HK-2 (cell line): ENCODE measurements at regions not wholly inside any gene's neighbourhood (a gene's known extent, or its start where the extent isn't known, plus 50 kb on each side); places are given as distances from the start of the nearest gene placed in this dataset.
A peak's percentile ranks its signal among the peaks of the same experiment; 100 is the strongest.
"Not testable (repeated sequence)": the region's sequence is repeated elsewhere in the genome, so short reads cannot be mapped to it uniquely, and the experiment has no call there.

Experiments used
- DNase-seq: peaks from one replicate; pipeline ENCODE4 v3.0.0-alpha.2; 2018; ENCODE audit not compliant: unreplicated experiment

DNA sequence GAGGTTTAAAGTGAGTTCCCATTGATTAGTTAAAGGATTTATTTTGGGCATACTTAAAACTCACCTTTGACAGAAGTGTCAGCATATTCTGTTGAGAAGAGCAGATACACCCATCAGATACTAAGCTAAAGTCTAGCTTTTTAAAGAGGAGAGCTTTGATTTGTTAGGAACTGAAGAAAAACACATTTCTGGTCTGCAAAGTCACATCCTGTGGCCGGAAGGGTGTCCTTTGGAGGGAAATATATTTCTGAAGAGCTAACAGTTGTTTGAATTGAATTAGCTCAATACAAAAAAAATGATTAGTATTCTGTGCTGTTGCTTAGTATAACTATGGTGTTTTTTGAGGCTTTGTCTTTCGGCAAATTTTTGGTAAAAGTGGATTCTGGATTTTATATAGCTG, 302.7 kb downstream of the RFPL4B start:
- no peak for DNase-seq

DNA sequence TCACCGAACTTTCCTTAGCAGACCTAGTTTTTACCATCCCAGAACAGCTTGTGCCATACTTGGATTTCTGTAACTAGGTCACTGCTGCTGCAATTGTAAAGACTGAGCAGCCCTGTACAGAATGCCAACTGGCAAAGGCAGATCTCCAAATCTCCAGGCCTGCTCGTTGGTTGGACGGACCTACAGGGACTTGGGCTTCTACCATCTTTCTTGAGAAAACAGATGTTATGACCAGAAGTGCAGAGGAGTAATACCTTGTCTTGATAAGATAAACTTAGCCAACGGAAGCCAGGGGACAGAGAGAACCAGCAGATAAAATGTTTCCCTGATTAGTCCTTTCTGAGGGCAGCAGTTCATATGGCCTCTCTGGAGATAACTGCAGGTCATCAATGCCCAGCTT, 304.1 kb downstream of the RFPL4B start:
- DNase-seq = no peak

DNA sequence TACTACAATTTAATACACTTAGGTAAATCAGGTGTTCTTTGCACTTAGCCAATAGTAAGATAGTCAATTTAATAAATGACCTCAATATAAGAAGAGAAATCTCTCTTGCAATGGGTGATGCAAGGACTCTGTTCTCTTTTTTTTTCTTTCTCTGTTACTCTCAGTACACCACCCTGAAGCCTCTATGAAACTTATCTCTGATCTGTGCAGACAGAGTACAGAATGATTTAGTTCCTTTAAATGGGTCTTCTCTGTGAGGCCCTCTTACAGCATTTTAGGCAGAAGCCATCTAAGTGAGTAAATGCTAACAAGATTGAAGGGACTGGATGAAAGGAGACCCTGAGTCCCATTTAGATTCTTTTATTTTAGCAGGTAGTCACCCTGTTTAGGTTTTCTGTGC, 312.8 kb downstream of the RFPL4B start:
- no peak for DNase-seq

DNA sequence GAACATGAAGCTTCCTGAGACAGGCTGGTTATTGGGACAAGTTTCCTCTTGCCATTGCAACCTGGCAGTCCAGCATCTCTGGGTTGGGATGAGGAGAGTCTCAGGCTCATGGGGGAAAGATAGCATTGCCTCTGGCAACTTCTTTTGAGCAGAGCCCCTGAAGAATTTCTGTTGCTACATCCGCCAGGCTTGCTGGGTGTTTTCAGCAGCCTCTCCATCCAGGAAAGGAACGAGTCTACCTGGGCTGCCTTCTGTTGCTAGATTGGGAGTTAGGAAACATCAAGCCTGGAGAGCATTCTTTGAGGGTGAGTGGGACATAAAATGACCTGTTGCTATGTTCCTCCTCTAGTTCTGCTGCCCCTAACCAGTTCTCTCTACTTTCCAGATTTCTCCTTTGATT, 313.5 kb downstream of the RFPL4B start:
- DNase-seq = no peak

DNA sequence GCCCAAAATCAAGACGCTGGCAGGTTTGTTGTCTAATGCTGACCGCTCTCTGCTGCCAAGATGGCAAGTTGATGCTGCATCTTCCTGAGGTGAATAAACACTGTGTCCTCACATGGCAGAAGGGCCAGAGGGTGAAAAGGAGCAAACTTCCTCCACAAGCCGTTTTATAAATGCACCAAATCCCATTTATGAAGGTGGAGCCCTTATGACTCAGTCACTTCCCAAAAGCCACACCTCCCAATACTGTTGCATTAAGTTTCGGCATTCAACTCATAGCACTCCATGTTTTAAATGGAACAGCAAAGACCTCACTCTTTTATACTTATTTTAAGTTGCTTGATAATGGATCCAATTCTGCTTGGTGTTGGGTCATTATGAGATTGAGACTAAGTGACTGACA, 316.6 kb downstream of the RFPL4B start:
- no peak for DNase-seq

DNA sequence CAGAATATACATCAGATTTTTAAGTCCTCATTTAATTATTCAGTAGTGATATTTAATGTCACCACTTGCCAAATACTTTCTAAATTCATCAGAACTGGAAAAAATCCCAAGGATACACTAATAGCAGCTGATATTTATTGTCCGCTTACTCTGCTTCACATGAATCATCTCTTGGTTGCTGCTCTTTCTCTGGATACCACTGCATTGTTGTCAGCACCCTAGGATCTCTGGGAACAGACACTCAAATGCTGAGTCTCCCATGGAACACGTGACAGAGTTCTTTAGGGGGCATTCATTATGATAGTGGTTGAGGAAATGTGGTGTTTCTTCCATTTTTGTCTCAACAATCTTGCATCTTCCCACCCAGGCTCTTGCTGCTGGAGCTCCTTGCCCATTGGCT, 318.0 kb downstream of the RFPL4B start:
- no peak for DNase-seq

DNA sequence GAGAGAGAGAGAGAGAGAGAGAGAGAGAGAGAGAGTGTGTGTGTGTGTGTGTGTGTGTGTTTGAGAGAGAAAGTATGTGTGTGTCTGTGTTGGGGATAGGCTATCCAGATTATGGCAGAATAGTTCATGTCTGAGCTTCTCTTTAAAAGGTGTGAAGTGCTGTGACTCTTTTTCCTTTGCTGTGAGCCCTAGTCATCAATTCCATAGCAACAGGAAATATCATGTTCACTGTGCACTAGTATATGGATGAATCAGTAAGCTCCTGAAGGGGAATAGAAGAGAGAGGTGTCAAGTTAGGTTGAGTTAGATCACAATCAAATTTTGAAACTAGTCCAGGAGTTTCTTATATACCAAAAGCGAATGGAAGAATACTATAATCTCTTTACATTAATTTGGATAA, 318.7 kb downstream of the RFPL4B start:
- no peak for DNase-seq

DNA sequence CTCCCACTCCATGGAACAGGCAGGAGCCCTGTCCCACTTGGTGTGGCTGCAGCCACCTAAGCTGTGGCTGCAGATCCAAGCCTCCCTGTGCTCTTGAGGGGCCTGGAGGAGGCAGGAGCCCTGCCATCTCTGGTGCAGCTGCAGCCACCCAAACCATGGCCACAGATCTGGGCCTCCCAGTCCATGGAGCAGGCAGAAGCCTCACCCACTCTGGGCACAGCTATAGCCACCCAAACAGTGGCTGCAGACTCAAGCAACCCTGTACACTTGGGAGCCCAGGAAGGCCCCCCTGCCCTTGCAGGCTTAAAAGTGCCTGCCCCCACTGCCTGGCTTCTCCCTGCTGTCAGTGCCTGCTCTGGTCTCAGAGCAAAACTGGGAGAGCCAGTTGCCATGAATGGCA, 320.3 kb downstream of the RFPL4B start:
- no peak for DNase-seq

DNA sequence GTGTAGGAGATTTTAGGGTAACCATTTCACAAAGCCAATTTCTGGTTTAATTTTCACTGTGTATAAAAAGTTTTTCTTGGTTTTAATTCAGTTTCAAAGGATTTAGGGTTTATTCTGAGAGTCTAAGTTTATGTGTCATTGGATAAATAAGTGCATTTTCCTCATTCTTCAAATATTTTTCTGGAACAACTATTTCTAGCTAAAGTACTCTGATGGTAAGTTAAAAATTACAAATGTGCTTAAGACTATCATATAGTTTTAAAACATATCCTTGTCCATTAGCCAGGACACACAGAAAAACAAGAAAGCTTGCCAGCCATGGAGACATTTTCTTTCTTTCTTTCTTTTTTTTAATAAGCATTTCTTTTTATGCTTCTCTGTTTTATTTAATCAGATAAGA, 333.0 kb downstream of the RFPL4B start:
- DNase-seq = no peak

DNA sequence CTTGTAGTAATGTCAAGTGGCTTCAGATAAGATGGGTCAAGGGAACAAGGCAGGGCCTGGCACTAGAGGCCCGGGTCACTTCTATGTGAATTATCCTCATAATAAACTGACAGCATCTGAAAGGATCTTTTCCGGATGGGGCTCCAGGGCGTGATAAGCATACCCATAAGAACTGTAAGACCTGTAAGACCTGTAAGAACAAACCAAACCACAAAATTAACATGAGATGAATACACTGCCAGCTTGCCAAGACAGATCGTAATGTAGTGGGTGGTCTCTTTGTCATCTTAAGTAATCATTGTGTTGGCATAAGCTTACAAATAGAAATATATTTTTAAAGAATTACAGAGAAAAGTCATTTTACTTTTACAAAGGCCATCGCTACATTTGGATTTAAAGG, 334.9 kb downstream of the RFPL4B start:
- DNase-seq = no peak

DNA sequence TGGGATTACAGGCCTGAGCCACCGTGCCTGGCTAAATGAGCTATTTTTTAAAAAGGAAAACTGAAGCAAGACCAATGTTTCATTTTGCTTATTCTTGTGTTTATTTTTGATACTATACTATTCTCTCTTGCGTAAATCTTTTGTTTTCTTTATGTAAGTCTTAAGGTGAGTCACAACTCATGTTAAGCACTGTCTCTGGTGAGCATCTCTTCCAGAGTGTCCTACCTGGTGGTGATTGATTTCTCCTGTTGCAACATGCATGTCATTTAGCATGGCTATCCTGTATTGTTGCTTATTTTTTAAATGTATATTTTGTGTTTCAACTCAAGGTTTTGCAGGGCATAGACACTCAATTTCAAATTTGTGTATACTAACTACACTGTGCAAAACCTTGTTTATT, 336.0 kb downstream of the RFPL4B start:
- no peak for DNase-seq

DNA sequence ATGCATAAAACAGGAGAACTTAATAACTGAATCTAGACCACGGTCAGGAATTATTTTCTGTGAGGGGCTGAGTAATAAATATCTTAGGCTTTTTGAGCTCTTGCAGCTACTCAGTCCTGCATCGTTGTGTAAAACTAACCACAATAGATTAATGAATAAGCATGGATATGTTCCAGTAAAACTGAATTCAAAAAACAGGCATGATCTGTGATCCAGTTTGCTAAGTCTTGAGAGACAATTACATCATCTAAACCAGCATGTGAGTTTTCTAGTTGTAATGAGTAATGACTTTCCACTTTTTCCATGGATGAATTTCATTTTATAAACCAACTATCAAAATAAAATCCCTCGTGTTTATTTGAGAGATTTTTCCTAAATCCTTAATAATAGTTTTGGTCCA, 336.8 kb downstream of the RFPL4B start:
- no peak for DNase-seq

DNA sequence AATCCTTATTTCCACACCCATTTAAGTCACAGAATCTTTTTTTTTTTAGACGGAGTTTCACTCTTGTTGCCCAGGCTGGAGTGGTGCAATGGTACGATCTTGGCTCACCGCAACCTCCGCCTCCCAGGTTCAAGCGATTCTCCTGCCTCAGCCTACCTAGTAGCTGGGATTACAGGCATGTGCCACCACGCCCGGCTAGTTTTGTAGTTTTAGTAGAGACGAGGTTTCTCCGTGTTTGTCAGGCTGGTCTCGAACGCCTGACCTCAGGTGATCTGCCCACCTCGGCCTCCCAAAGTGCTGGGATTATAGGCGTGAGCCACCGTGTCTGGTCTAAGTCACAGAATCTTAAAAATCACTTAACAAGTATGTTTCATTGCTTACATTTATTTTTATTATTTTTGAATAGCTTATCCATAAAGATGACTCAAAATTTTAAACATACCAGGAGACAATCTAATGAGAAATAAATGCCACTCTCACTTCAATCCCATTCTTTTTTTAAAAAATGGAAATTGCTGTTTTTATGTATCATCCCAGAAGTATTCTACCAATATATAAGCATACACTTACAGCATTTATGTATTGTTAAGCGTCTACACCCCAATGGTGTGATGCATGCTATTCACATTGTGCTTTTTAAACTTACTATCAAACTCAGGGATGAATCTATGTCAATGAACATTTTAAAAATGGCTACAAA, 338.5 kb downstream of the RFPL4B start:
- DNase-seq = not testable (repeated sequence)

DNA sequence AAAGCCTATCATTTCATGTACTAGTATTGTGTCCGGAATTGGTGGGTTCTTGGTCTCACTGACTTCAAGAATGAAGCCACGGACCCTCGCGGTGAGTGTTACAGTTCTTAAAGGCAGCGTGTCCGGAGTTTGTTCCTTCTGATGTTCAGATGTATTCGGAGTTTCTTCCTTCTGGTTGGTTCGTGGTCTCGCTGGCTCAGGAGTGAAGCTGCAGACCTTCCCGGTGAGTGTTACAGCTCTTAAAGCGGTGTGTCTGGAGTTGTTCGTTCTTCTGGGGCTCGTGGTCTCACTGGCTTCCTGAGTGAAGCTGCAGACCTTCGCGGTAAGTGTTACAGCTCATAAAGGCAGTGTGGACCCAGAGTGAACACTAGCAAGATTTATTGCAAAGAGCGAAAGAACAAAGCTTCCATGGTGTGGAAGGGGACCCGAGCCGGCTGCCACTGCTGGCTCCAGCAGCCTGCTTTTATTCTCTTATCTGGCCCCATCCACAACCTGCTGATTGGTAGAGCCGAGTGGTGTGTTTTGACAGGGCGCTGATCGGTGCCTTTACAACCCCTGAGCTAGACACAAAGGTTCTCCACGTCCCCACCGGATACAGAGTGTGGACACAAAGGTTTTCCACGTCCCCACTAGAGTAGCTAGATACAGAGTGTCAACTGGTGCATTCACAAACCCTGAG, 341.5 kb downstream of the RFPL4B start:
- not testable (repeated sequence) for DNase-seq

DNA sequence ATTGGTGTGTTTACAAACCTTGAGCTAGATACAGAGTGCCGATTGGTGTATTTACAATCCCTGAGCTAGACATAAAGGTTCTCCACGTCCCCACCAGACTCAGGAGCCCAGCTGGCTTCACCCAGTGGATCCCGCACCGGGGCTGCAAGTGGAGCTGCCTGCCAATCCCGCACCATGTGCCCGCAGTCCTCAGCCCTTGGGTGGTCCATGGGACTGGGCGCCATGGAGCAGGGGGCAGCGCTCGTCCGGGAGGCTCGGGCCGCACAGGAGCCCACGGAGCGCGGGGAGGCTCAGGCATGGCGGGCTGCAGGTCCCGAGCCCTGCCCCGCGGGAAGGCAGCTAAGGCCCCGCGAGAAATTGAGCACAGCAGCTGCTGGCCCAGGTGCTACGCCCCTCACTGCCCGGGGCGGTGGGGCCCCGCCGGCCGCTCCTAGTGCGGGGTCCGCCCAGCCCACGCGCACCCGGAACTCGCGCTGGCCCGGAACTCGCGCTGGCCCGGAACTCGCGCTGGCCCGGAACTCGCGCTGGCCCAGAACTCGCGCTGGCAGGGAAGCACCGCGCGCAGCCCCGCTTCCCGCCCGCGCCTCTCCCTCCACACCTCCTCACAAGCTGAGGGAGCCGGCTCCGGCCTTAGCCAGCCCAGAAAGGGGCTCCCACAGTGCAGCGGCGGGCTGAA, 342.2 kb downstream of the RFPL4B start:
- DNase-seq = not testable (repeated sequence)

DNA sequence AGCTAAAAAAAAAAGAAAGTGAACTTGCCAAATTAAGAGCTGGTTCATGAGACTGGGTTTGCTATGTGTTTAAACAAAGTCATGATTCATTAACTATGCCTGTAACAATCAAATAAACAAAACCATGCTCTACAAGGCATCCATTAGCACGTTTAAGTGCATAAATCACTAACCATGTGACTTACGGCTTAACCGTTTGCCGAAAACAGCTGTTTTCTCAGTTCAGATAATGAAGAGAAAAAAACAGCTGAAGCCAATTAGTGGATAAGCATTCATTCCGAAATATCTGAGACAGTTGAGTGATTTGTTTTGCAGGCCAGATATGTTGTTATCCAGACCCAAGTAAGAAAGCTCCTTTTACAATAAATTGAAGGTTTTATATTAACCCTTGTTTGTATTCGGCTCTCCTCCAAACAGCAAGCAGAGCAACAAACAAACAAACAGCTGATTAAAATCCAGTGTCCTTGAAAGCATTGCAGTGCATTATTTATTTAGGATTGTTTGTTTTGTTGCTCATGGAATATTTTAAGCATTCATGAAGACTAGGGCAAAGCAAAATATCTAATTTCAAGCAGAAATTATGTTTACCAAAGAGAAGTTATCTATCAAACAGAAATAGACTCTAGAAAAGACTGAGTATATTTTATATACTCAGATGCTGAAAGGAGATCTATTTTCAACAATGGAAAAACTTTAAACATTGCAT, 343.5 kb downstream of the RFPL4B start:
- DNase-seq = no peak

DNA sequence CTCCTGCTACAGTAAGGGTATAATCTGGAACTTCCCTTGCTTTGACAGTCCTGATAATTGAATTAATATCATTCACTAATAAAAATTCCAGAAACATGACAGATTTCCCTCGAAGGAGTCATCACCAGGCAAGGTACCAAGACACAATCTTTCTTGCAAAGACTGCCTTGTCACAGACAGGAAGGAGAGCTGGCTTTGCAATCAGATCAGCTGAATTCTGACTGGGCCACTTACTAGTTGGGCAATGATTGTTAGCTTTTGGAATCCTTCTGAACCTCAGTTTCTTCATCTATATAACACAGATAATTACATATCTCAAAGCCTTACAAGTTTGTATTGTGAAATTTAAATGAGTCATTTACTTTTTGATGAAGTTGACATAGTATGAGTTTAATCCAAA, 344.2 kb downstream of the RFPL4B start:
- no peak for DNase-seq

DNA sequence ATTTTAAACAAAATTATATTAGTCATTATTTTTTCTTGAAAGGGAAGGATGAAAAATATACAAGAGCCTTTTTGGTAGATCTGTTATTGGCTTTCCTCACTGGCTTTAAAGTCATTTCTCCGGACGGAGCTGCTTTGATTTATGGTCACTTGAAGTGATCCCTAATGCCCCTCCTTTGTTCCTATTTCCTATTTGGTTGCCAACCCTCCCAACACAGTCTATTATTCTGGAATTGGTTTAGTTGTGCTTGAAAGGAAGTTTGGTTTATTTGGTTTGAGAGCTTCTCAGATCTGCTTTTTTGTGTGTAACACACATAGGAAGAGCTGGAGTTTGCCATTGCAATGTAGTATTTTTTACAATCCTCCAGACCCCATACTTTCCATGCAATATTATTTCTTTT, 347.9 kb downstream of the RFPL4B start:
- DNase-seq = no peak

DNA sequence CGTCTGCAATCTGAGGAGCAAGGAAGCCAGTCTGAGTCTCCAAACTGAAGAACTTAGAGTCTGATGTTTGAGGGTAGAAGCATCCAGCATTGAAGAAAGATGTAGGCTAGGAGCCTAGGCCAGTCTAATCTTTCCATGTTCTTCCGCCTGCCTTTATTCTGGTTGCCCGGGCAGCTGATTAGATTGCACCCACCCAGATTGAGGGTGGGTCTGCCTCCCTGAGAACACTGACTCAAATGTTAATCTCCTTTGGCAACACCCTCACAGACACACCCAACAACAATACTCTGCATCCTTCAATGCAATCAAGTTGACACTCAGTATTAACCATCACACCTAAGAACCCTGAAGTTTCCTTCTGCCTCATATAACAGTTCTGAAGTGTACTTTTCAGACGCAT, 350.1 kb downstream of the RFPL4B start:
- no peak for DNase-seq

DNA sequence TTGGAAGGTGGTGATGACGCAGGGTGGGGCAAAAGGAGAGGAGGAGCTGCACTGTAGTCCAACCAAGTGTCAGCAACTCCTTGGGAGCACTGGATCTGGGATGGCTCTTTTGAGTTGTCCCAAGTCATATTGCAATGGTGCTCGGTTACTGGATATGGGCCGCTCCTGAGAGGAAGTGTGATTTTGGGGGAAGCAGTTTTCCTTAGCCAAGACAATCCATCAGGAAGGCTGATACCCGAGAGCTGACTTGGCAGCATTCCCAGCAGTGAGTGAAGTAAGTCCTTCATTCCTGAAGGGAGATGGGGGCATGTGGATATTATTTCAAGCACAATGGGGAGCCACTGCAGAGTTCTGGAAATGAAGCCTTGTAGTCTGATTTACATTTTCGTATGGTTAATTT, 354.1 kb downstream of the RFPL4B start:
- DNase-seq = peak; percentile 18

DNA sequence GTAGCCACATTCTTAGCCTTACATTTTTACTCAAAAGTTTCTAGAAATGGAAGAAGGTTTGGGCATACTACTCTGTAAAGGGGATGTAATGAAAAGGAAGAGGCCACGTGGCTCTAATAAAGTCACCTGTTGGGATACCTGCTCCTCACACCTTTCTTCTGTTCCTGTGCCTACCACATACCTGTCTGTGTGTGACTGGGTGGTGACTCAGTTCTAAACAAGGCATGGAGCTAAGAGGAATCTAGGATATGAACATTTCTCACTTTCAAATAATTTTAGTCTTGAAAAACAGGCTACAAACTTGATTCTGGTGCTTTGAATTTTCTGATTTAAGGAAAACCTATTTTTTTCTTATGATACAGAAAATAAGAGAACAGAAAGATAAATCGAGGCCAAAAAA, 363.6 kb downstream of the RFPL4B start:
- DNase-seq = no peak

DNA sequence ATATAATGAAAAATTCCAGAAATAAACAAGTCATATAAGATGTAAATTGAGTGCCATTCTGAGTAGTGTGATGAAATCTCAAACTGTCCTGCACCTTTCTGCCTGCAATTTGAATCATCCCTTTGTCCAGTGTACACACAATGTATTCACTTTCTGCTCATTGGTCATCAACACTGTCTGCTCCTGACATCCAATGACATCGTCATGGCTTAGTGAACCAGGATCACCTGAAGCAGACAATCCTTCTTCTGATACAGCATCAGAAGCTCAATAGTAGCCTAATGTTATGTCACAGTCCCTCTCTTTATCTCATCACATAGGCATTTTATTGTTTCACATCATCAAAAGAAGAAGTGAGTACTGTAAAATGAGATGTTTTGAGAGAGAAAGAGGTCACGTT, 366.3 kb downstream of the RFPL4B start:
- no peak for DNase-seq

DNA sequence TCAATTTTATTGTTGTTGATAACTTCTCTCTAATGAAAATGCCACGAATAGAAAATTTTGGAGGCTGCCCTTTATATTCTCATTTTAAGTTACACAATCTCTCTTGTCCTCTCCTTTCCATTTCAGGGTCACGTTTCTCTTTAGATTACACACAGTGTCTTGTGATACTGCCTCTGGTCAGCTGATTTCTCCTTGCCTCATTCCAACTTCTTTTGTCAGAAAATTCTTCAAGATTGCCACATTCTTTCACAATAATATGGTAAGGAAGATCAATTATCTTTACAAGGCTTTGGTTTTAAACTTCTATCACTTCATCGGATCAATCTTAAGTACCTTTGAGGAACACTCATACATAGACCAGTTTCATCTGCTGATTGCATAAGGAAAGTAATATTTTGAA, 370.3 kb downstream of the RFPL4B start:
- no peak for DNase-seq
